Upper lobe of right lung (tissue), 1 donor: ENCODE measurements at regions not wholly inside any gene's neighbourhood (a gene's known extent, or its start where the extent isn't known, plus 50 kb on each side); places are given as distances from the start of the nearest gene placed in this dataset.

ENCODE experiments used
- ATAC-seq: fragments of 200-7000 bp; cut with Tn5 transposase; one replicate; pipeline ENCODE4 v1.9.1; 2020; ENCODE audit warnings: mild to moderate bottlenecking, moderate library complexity
- DNase-seq: peaks from one replicate; pipeline ENCODE4 v3.0.0-alpha.2; 2020
- H3K27ac ChIP-seq: fragments of 200-600 bp; one replicate; pipeline ENCODE4 v1.8.0; 2022
- H3K27me3 ChIP-seq: fragments of 200-600 bp; one replicate; pipeline ENCODE4 v1.8.0; 2022; ENCODE audit warnings: mild to moderate bottlenecking
- H3K36me3 ChIP-seq: fragments of 200-600 bp; one replicate; pipeline ENCODE4 v1.8.0; 2022
- H3K4me1 ChIP-seq: fragments of 200-600 bp; one replicate; pipeline ENCODE4 v1.8.0; 2022
- H3K4me3 ChIP-seq: fragments of 200-600 bp; one replicate; pipeline ENCODE4 v1.8.0; 2022; ENCODE audit warnings: mild to moderate bottlenecking
- H3K9me3 ChIP-seq: fragments of 200-600 bp; one replicate; pipeline ENCODE4 v1.8.0; 2022
- CTCF ChIP-seq: fragments of 200-600 bp; IDR thresholded peaks from one replicate; pipeline ENCODE4 v1.8.0; 2022; ENCODE audit warnings: antibody characterized with exemption
- intact Hi-C: fragments of 100-400 bp; cut with DNase I; formaldehyde crosslinking; loops from one replicate; pipeline ENCODE4 v1.11.0; 2022
- donor health status: DM: no; HTN: yes; CAD: no; lungs with severe emphysema.

- TF ChIP-seq CTCF = no peak
- Histone ChIP-seq H3K4me1 (peaks cover 6% of the 10 kb centered on the region), H3K4me3 (no peak overlapping the region), H3K36me3 (no peaks in the 10 kb centered on the region), H3K27ac (no peak overlapping the region), H3K9me3 (no peaks in the 10 kb centered on the region), H3K27me3 (no peaks in the 10 kb centered on the region)
- DNase-seq (no peak), ATAC-seq (peak; percentile 63)
- intact Hi-C loops = no loop called here
Observed at GRCh38 chr2:144320491-144320890, 199.4 kb downstream of the ZEB2 start.

GRCh38 chr2:144317071-144317738, 202.7 kb downstream of the ZEB2 start:
- H3K27ac ChIP-seq = no peak overlapping the region
- H3K4me1 ChIP-seq = peaks cover 6% of the 10 kb centered on the region
- ATAC-seq (no peak), DNase-seq (no peak)
- H3K9me3 ChIP-seq = no peaks in the 10 kb centered on the region
- no peak overlapping the region for H3K4me3 ChIP-seq
- intact Hi-C loops = no loop called here
- TF ChIP-seq CTCF = no peak
- no peaks in the 10 kb centered on the region for H3K27me3 ChIP-seq
- no peaks in the 10 kb centered on the region for H3K36me3 ChIP-seq

GRCh38 chr2:144310889-144311608, 208.9 kb downstream of the ZEB2 start:
- intact Hi-C loops = no loop called here
- no peak for DNase-seq

GRCh38 chr2:144310484-144310883, 209.4 kb downstream of the ZEB2 start:
- no peaks in the 10 kb centered on the region for H3K36me3 ChIP-seq
- no peaks in the 10 kb centered on the region for H3K4me1 ChIP-seq
- DNase-seq (no peak), ATAC-seq (no peak)
- no peak overlapping the region for H3K4me3 ChIP-seq
- no peaks in the 10 kb centered on the region for H3K9me3 ChIP-seq
- H3K27ac ChIP-seq = no peak overlapping the region
- intact Hi-C loops = no loop called here
- no peak for TF ChIP-seq CTCF
- H3K27me3 ChIP-seq = no peaks in the 10 kb centered on the region

More at GRCh38 chr2:144310889-144311608, 208.9 kb downstream of the ZEB2 start:
- ATAC-seq = no peak
- Histone ChIP-seq H3K4me3 (no peak overlapping the region), H3K27ac (no peak overlapping the region), H3K36me3 (no peaks in the 10 kb centered on the region), H3K4me1 (no peaks in the 10 kb centered on the region), H3K27me3 (no peaks in the 10 kb centered on the region), H3K9me3 (no peaks in the 10 kb centered on the region)
- TF ChIP-seq CTCF = no peak

GRCh38 chr2:144307711-144308110, 212.2 kb downstream of the ZEB2 start:
- ATAC-seq (no peak), DNase-seq (no peak)
- no peaks in the 10 kb centered on the region for H3K36me3 ChIP-seq
- no peaks in the 10 kb centered on the region for H3K27me3 ChIP-seq
- no peaks in the 10 kb centered on the region for H3K4me1 ChIP-seq
- H3K9me3 ChIP-seq = no peaks in the 10 kb centered on the region
- intact Hi-C loops = no loop called here
- no peak for TF ChIP-seq CTCF
- no peak overlapping the region for H3K27ac ChIP-seq
- H3K4me3 ChIP-seq = no peak overlapping the region
